H1 (cell line): ENCODE measurements at regions not wholly inside any gene's neighbourhood (a gene's known extent, or its start where the extent isn't known, plus 50 kb on each side); places are given as distances from the start of the nearest gene placed in this dataset.

Experiments
- RAD21 ChIP-seq, 2 experiments: IDR thresholded peaks in 1 of 2; conservative IDR thresholded peaks in 1 of 2; 2 replicates each; pipeline ENCODE4 v1.6.1; 2011; ENCODE audit warnings: low read depth in 2 of 2, low read length in 2 of 2, improper control_type of control experiment in 1 of 2, inconsistent platforms in 1 of 2, mild to moderate bottlenecking in 1 of 2, moderate library complexity in 1 of 2
- TAF1 ChIP-seq: IDR thresholded peaks from 2 replicates; pipeline ENCODE4 v1.6.1; 2011; ENCODE audit warnings: mild to moderate bottlenecking, low read depth, low read length
- YY1 ChIP-seq: IDR thresholded peaks from 2 replicates; pipeline ENCODE4 v1.6.1; 2011; ENCODE audit warnings: low read depth, mild to moderate bottlenecking, low read length

GRCh38 chr6:6984585-6985366 is 123.0 kb upstream of the RREB1 start (continued):
- TF ChIP-seq TAF1 (no peak), RAD21 (IDR thresholded peaks at IDR 0.05 in 1 of 2, conservative IDR thresholded peaks at IDR 0.05 in 1 of 2; ENCODE audit: low read depth in 2 of 2, low read length in 2 of 2) (no peak), YY1 (no peak)
